Activated effector memory CD4-positive, alpha-beta T cell treated with Interleukin-2 at 50 U/mL for 16 hours (primary cell): ENCODE measurements at regions not wholly inside any gene's neighbourhood (a gene's known extent, or its start where the extent isn't known, plus 50 kb on each side); places are given as distances from the start of the nearest gene placed in this dataset.

ENCODE experiments used
- DNase-seq: peaks from one replicate; pipeline ENCODE4 v3.0.0-alpha.2; 2020

- DNase-seq: peak; percentile 44
These were observed 302.7 kb downstream of the DUSP10 start for GRCh38 chr1:221439008-221439746.

GRCh38 chr1:221439747-221440501, 302.0 kb downstream of the DUSP10 start:
- no peak for DNase-seq

GRCh38 chr1:221440658-221441057, 301.2 kb downstream of the DUSP10 start:
- no peak for DNase-seq

DNA sequence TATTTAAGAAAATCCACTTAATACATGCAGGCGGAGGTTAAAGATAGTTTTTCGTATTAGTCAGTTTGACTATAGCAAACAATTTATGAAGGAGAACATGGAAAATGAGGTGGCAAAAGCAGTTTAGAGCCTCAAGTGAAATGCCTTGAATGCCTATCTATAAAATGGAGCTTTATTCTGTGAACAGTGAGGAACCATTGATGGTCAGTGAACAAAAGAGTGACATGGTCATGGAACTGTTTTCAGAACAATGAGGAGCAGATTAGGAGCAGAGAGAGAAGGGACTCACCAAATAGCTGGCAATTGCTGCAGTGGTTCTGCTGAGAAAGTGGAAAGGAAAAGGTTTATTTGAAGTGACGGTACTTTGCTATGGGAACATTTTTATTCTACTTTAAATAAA, 299.8 kb downstream of the DUSP10 start:
- DNase-seq: no peak

- no peak for DNase-seq
These were observed 297.5 kb downstream of the DUSP10 start for GRCh38 chr1:221444346-221444745.

- no peak for DNase-seq
These were observed 293.2 kb downstream of the DUSP10 start for GRCh38 chr1:221448585-221449175.

DNA sequence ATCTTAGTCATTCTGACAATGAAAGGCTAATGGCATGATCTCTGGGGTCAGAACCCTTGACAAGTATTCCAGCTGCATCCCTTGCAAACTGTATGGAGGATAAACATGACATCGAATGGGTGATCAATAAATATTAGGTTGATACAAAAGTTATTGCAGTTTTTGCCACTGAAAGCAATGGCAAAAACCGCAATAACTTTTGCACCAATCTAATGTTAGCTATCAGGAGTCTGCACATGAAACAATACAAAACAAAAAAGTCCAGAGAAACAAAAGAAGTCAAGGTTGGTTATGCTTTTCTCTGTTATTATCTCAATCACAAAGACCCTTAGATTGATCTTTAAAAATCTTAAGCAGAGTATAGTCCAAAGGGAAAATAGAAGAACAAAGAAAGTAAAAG, 292.7 kb downstream of the DUSP10 start:
- DNase-seq: no peak

DNA sequence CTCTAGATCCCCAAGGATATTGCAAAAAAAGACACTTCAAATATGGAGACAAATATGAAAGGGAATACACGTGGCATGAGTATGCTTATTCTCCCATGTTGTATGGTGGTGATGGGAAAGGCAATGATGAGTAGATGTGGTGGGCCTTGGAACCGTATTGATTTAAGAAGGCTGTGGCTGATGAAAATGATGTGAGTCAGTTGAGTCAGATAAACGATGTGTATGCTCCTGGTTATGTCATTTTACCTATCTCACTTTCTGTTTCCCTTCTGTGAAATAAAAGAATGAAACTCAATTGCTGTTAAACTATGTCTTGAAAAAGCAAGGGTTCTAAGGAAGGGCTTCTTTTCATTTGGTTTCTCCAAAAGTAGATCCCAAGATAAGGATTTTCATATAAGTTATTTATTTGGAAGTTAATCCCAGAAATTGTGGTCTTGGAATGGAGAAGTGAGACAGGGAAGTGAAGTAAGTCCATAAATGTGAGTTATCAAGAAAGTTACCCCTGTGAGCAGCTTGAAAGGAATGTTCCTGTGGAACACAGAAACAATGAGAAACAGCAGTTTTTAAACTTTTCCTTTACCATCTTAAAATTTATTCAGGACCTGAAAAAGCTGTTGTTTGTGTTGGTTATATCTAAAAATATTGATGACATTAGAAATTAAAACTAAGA, 292.0 kb downstream of the DUSP10 start:
- DNase-seq: no peak

DNA sequence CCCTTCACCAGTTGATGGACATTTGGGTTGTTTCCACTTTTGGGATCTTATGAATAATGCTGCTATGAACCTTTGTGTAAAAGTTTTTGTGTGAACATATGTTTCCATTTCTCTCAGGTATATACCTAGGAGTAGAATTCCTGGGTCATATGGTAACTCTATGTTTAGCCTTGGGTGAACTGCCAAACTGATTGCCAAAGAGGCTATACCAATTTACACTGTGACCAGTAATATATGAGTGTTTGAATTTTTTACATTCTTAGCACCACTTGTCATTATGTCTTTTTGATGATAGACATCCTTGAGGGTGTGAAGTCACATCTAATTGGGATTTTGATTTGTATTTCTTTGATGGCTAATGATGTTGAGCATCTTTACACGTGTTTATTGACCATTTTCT, 290.1 kb downstream of the DUSP10 start:
- DNase-seq: no peak

DNA sequence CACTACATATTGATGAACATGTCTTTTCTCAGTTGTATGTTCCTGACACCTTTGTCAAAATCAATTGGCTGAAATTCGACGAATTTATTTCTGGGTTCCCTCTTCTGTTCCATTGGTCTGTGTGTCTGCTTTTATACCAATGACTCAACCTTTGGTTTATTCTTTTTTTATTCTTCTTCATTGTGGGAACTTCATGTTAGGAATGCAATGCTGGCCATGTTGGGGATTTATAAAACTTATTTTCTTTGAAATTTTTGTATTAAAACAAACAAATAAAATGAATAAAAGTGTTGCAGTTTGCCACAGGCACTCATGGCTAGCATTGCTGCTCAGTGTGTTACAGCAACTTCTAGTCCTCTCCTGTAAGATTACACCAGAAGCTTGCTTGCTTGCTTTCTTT, 287.8 kb downstream of the DUSP10 start:
- DNase-seq: no peak

- no peak for DNase-seq
These were observed 285.0 kb downstream of the DUSP10 start for GRCh38 chr1:221456918-221457317.

GRCh38 chr1:221457685-221458446, 284.0 kb downstream of the DUSP10 start:
- no peak for DNase-seq

DNA sequence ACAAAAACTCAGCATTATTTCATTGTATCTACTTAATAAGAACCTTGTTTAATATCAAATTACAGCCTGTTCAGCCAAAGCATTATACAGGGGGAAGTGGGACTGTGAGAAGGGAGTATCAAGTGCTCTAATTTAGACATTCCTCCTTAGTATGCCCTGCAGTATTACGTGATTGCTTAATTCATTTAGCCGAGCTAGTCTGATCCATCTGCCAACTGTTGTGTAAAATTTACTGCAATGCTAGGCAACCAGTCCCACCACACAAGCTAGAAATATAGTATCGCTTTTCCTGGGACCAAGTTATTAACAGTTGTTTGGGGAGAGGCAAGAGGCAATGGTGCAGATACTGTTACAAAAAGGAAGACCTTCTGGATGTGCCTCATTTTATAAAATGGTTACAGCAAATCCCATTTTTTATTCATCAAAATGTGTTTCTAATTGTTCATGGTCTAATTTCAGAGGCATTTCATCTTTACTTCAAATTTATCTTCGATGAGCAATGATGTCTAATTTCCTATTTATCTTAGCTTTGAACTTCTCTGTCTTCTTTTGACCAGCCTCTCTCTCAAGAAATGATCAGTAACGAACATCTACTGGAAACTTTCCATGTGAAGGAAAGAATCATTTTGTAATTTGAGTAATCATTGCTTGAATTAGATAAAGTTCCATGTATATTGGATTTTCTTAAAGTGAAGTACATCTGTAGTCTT, 283.3 kb downstream of the DUSP10 start:
- no peak for DNase-seq

DNA sequence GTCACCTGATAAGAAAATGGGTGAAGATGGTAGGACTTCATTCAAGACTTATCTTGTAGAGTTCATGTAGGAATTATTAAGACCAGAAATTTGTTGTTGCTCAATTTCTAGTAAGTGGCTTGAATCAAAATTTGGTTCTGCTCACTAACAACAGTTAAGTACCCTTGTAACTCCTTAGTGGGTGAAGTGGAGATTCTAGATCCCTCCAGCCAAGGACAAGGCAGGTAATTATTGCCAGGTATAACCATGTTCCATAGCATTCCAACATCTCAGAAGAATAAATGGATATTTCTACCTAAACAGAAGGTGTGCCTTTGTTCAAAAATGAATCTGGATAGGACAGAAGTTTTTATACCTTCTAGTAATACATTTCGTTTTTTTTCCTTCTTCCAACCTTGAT, 282.3 kb downstream of the DUSP10 start:
- DNase-seq: no peak

- no peak for DNase-seq
These were observed 279.5 kb downstream of the DUSP10 start for GRCh38 chr1:221462345-221462744.

DNA sequence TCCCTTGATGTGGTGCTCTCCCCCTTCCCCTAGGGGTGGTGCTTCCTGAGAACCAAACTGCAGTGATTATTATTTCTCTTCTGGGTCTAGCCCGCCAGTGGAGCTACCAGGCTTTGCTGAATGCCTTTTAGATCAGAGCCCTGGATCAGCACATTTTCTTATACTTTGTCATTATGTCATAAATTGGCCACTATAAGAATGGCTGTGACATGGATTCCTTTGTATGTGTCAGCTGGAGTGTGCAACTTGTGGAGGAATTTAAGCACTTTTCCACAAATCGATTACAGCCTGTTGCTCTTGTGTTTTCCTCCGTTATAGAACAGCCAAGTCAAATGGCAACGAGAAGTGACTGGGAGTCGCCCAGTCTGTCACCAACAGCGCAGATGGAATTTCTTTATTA, 273.3 kb downstream of the DUSP10 start:
- DNase-seq: no peak

DNA sequence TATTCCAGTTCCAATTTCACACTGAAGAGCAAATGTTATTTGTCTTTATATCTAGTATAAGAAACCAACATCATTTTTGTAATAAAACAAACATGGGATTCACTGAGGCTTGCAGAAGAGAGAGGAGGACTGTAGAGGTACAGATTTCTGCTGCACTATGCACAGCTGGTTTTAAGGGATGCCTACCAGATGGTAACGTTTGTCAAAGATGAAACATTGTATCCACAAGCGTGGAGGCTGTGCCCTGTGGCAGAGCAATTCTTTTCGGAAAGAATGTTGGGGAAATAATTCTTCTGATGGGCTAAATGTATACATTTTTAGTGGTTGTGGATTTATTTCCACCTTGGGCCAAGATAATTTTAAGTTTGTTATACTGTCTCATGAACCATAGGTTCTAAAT, 272.4 kb downstream of the DUSP10 start:
- DNase-seq: no peak

DNA sequence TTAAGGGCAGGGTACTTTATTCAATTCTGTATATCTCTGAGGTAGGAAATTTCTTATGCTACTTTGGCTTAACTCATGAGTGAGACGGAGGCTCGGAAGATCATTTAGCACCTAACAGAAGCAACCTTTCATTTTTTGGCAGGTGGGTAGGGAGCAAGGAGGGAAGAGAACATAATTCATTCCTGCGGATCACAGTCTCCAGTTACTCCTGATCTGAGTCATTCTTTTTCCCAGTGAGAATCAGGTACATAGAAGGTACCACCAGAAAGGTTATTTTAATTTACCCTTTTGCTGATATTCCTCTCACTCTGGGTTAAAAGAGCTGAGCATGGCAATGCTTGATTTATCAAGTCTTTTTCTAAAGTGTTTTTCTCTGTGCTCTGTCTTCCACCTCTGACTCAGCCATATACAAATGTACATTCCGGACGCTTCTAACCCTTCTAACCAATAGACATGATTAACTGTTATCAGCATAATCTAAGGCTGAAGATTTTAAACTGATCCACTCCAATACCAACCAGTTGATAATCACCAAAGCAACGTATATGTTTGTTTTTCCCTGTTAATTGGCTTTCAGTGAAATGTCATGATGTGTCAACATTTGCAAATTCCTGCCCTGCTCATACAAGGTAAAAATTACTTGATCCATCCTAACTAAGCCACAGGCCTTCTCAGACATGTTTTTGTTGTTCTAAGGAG, 271.7 kb downstream of the DUSP10 start:
- no peak for DNase-seq

GRCh38 chr1:221473411-221473810, 268.5 kb downstream of the DUSP10 start:
- no peak for DNase-seq

GRCh38 chr1:221477252-221477651, 264.6 kb downstream of the DUSP10 start:
- no peak for DNase-seq
